WTC11 (cell line): ENCODE measurements at regions not wholly inside any gene's neighbourhood (a gene's known extent, or its start where the extent isn't known, plus 50 kb on each side); places are given as distances from the start of the nearest gene placed in this dataset.

ENCODE experiments used
- ATF1 ChIP-seq: sonication (generic); formaldehyde crosslinking; IDR thresholded peaks from 2 replicates; pipeline ENCODE4 v1.8.1; 2023; ENCODE audit warnings: mild to moderate bottlenecking, moderate library complexity, missing genetic modification reagents
- ATF2 ChIP-seq: sonication (generic); formaldehyde crosslinking; IDR thresholded peaks from 2 replicates; pipeline ENCODE4 v1.8.1; 2022; ENCODE audit warnings: low read depth, missing genetic modification reagents, borderline replicate concordance
- ATF3 ChIP-seq: sonication (generic); formaldehyde crosslinking; conservative IDR thresholded peaks from 2 replicates; pipeline ENCODE4 v1.8.1; 2022; ENCODE audit warnings: mild to moderate bottlenecking, missing genetic modification reagents
- CDX4 ChIP-seq: fragments of 250-450 bp; sonication (Bioruptor Pico); IDR thresholded peaks from 2 replicates; pipeline ENCODE4 v1.9.0; 2021; ENCODE audit warnings: moderate library complexity, mild to moderate bottlenecking, inconsistent platforms, borderline replicate concordance
- CREM ChIP-seq: sonication (generic); formaldehyde crosslinking; IDR thresholded peaks from 2 replicates; pipeline ENCODE4 v1.8.1; 2022; ENCODE audit warnings: mild to moderate bottlenecking, missing genetic modification reagents, moderate library complexity
- CTCF ChIP-seq: fragments of 200-600 bp; IDR thresholded peaks from 2 replicates; pipeline ENCODE4 v1.8.0; 2022; ENCODE audit warnings: antibody characterized with exemption
- E2F5 ChIP-seq: sonication (generic); formaldehyde crosslinking; IDR thresholded peaks from 2 replicates; pipeline ENCODE4 v1.8.1; 2022; ENCODE audit warnings: mild to moderate bottlenecking, moderate library complexity, missing genetic modification reagents
- ESRRA ChIP-seq: sonication (generic); formaldehyde crosslinking; IDR thresholded peaks from 2 replicates; pipeline ENCODE4 v1.8.1; 2022; ENCODE audit warnings: mild to moderate bottlenecking, missing genetic modification reagents, borderline replicate concordance
- FOXJ3 ChIP-seq: sonication (generic); formaldehyde crosslinking; IDR thresholded peaks from 2 replicates; pipeline ENCODE4 v1.9.0; 2021; ENCODE audit warnings: missing genetic modification reagents, mild to moderate bottlenecking, borderline replicate concordance
- IRF2 ChIP-seq: sonication (generic); formaldehyde crosslinking; IDR thresholded peaks from 2 replicates; pipeline ENCODE4 v1.8.0; 2022; ENCODE audit warnings: low read depth, missing genetic modification reagents, borderline replicate concordance
- MAX ChIP-seq: sonication (generic); formaldehyde crosslinking; IDR thresholded peaks from 2 replicates; pipeline ENCODE4 v1.8.0; 2022; ENCODE audit warnings: mild to moderate bottlenecking, missing genetic modification reagents
- NFE2L1 ChIP-seq: sonication (generic); formaldehyde crosslinking; IDR thresholded peaks from 2 replicates; pipeline ENCODE4 v1.8.1; 2023; ENCODE audit warnings: missing genetic modification reagents
- TCF7 ChIP-seq: sonication (generic); formaldehyde crosslinking; IDR thresholded peaks from 2 replicates; pipeline ENCODE4 v1.8.0; 2022; ENCODE audit warnings: mild to moderate bottlenecking, low read depth, missing genetic modification reagents, moderate library complexity
- TP53 ChIP-seq: sonication (generic); formaldehyde crosslinking; IDR thresholded peaks from 2 replicates; pipeline ENCODE4 v1.8.1; 2023; ENCODE audit warnings: mild to moderate bottlenecking, missing genetic modification reagents

GRCh38 chr2:199581935-199582360, 124.2 kb upstream of the SATB2 start:
- no peak for TF ChIP-seq CTCF
- no peak for TF ChIP-seq TP53 (CRISPR knock-in tag)
- no peak for TF ChIP-seq E2F5 (CRISPR knock-in tag)
- no peak for TF ChIP-seq IRF2 (CRISPR knock-in tag)
- TF ChIP-seq TCF7, result no peak
- no peak for TF ChIP-seq ATF1 (CRISPR knock-in tag)
- TF ChIP-seq FOXJ3 (CRISPR knock-in tag), result no peak
- TF ChIP-seq MAX, result no peak
- no peak for TF ChIP-seq CREM
- no peak for TF ChIP-seq NFE2L1 (CRISPR knock-in tag)
- TF ChIP-seq ATF3 (CRISPR knock-in tag), result no peak
- no peak for TF ChIP-seq CDX4 (CRISPR knock-in tag)
- TF ChIP-seq ESRRA (CRISPR knock-in tag), result no peak
- TF ChIP-seq ATF2 (CRISPR knock-in tag), result no peak
